Muscle of back (tissue), 3 donors: ENCODE measurements at regions not wholly inside any gene's neighbourhood (a gene's known extent, or its start where the extent isn't known, plus 50 kb on each side); places are given as distances from the start of the nearest gene placed in this dataset.
"Not testable (repeated sequence)": the region's sequence is repeated elsewhere in the genome, so short reads cannot be mapped to it uniquely, and the experiment has no call there.

Experiments
- DNase-seq, 3 donors: peaks; one replicate each; pipeline versions ENCODE4 v3.0.0 to v3.0.0-alpha.2; 2013

GRCh38 chr4:158958489-158959270, 144.2 kb upstream of the RAPGEF2 start:
- no peak for DNase-seq

- DNase-seq, result no peak
Observed at GRCh38 chr4:158962393-158962792, 140.5 kb upstream of the RAPGEF2 start.

GRCh38 chr4:158963282-158963681, 139.6 kb upstream of the RAPGEF2 start:
- DNase-seq, result not testable (repeated sequence)

- DNase-seq, result no peak
Observed at GRCh38 chr4:158964114-158964727, 138.7 kb upstream of the RAPGEF2 start.

GRCh38 chr4:158964728-158965124, 138.2 kb upstream of the RAPGEF2 start:
- DNase-seq, result no peak

GRCh38 chr4:158965226-158965625, 137.7 kb upstream of the RAPGEF2 start:
- no peak for DNase-seq

- no peak for DNase-seq
Observed at GRCh38 chr4:158966091-158966490, 136.8 kb upstream of the RAPGEF2 start.

- DNase-seq, result no peak
Observed at GRCh38 chr4:158968961-158969360, 133.9 kb upstream of the RAPGEF2 start.

- no peak for DNase-seq
Observed at GRCh38 chr4:158970812-158971211, 132.1 kb upstream of the RAPGEF2 start.

GRCh38 chr4:158974438-158974837, 128.4 kb upstream of the RAPGEF2 start:
- DNase-seq, result not testable (repeated sequence)

GRCh38 chr4:158980711-158981110, 122.2 kb upstream of the RAPGEF2 start:
- not testable (repeated sequence) for DNase-seq

- DNase-seq, result no peak
Observed at GRCh38 chr4:158991534-158992155, 111.2 kb upstream of the RAPGEF2 start.

- no peak for DNase-seq
Observed at GRCh38 chr4:158993891-158994290, 109.0 kb upstream of the RAPGEF2 start.

- no peak for DNase-seq
Observed at GRCh38 chr4:158995040-158995439, 107.8 kb upstream of the RAPGEF2 start.

- no peak for DNase-seq
Observed at GRCh38 chr4:158995965-158996364, 106.9 kb upstream of the RAPGEF2 start.

- DNase-seq, result peak in 2 of 3 donors; percentile 39 to 93
Observed at GRCh38 chr4:158996669-158997074, 106.2 kb upstream of the RAPGEF2 start.

GRCh38 chr4:158997660-158998349, 105.1 kb upstream of the RAPGEF2 start:
- DNase-seq, result no peak

- DNase-seq, result no peak
Observed at GRCh38 chr4:158998624-158999023, 104.3 kb upstream of the RAPGEF2 start.

GRCh38 chr4:158999166-158999682, 103.7 kb upstream of the RAPGEF2 start:
- DNase-seq, result no peak

- no peak for DNase-seq
Observed at GRCh38 chr4:158999849-159000248, 103.0 kb upstream of the RAPGEF2 start.

- DNase-seq, result no peak
Observed at GRCh38 chr4:159002950-159003349, 99.9 kb upstream of the RAPGEF2 start.
